ENCODE measurements at regions not wholly inside any gene's neighbourhood (a gene's known extent, or its start where the extent isn't known, plus 50 kb on each side); places are given as distances from the start of the nearest gene placed in this dataset.
"Not testable (repeated sequence)": the region's sequence is repeated elsewhere in the genome, so short reads cannot be mapped to it uniquely, and the experiment has no call there.

GRCh38 chr13:73816702-73817101, 317.5 kb downstream of the KLF12 start:
- DNase-seq (ENCODE audit: extremely low read depth, low read depth): no peak
- no peak for TF ChIP-seq CTCF (IDR thresholded peaks at IDR 0.05; ENCODE audit: low read depth, low read length, missing control alignments)
- no peak overlapping the region for H3K4me3 ChIP-seq (replicated peaks; ENCODE audit: low read depth, low read length)

GRCh38 chr13:73815796-73816195, 318.4 kb downstream of the KLF12 start:
- TF ChIP-seq CTCF (IDR thresholded peaks at IDR 0.05; ENCODE audit: low read depth, low read length, missing control alignments): no peak
- no peak for DNase-seq (ENCODE audit: extremely low read depth, low read depth)
- H3K4me3 ChIP-seq (replicated peaks; ENCODE audit: low read depth, low read length): no peak overlapping the region

- no peak overlapping the region for H3K4me3 ChIP-seq (replicated peaks; ENCODE audit: low read depth, low read length)
- DNase-seq (ENCODE audit: extremely low read depth, low read depth): no peak
- TF ChIP-seq CTCF (IDR thresholded peaks at IDR 0.05; ENCODE audit: low read depth, low read length, missing control alignments): no peak
These were observed 323.6 kb downstream of the KLF12 start for GRCh38 chr13:73810647-73811046.

GRCh38 chr13:73809561-73809960, 324.6 kb downstream of the KLF12 start:
- DNase-seq (ENCODE audit: extremely low read depth, low read depth): no peak
- no peak for TF ChIP-seq CTCF (IDR thresholded peaks at IDR 0.05; ENCODE audit: low read depth, low read length, missing control alignments)
- H3K4me3 ChIP-seq (replicated peaks; ENCODE audit: low read depth, low read length): no peak overlapping the region

GRCh38 chr13:73808318-73808717, 325.9 kb downstream of the KLF12 start:
- TF ChIP-seq CTCF (IDR thresholded peaks at IDR 0.05; ENCODE audit: low read depth, low read length, missing control alignments): no peak
- no peak overlapping the region for H3K4me3 ChIP-seq (replicated peaks; ENCODE audit: low read depth, low read length)
- DNase-seq (ENCODE audit: extremely low read depth, low read depth): no peak

GRCh38 chr13:73805326-73805958, 328.8 kb downstream of the KLF12 start:
- DNase-seq (ENCODE audit: extremely low read depth, low read depth); H3K4me3 ChIP-seq (replicated peaks; ENCODE audit: low read depth, low read length): not testable (repeated sequence)

- H3K4me3 ChIP-seq (replicated peaks; ENCODE audit: low read depth, low read length): no peak overlapping the region
- peak; percentile 59 for DNase-seq (ENCODE audit: extremely low read depth, low read depth)
- no peak for TF ChIP-seq CTCF (IDR thresholded peaks at IDR 0.05; ENCODE audit: low read depth, low read length, missing control alignments)
These were observed 330.2 kb downstream of the KLF12 start for GRCh38 chr13:73803997-73804396.

All from HFF-Myc (cell line).